ENCODE measurements at regions not wholly inside any gene's neighbourhood (a gene's known extent, or its start where the extent isn't known, plus 50 kb on each side); places are given as distances from the start of the nearest gene placed in this dataset.

- TF ChIP-seq CTCF (IDR thresholded peaks at IDR 0.05; ENCODE audit: borderline replicate concordance, extremely low read depth, low read length, poor library complexity, severe bottlenecking) (no peak), EZH2 (IDR thresholded peaks at IDR 0.05; ENCODE audit: borderline replicate concordance, low read depth, low read length, severe bottlenecking) (no peak)
Observed at GRCh38 chr1:188295157-188295556, 1466.4 kb downstream of the PLA2G4A start.
